Testis (tissue), 2 donors: ENCODE measurements at regions not wholly inside any gene's neighbourhood (a gene's known extent, or its start where the extent isn't known, plus 50 kb on each side); places are given as distances from the start of the nearest gene placed in this dataset.

ENCODE experiments used
- POLR2A ChIP-seq: fragments of 450-650 bp; IDR thresholded peaks from one replicate; pipeline ENCODE4 v1.6.1; 2017; ENCODE audit warnings: antibody characterized with exemption, mild to moderate bottlenecking, moderate library complexity
- TF ChIP-seq, protein P1 (sequence below), 3 experiments: fragments of 450-650 bp in 2 of 3; fragments of 200-600 bp in 1 of 3; sonication (generic) in 1 of 3; IDR thresholded peaks; one replicate each; pipeline ENCODE4 v1.5.1; 2016 to 2019; ENCODE audit warnings: antibody characterized with exemption in 3 of 3, mild to moderate bottlenecking in 2 of 3, moderate library complexity in 1 of 3

DNA sequence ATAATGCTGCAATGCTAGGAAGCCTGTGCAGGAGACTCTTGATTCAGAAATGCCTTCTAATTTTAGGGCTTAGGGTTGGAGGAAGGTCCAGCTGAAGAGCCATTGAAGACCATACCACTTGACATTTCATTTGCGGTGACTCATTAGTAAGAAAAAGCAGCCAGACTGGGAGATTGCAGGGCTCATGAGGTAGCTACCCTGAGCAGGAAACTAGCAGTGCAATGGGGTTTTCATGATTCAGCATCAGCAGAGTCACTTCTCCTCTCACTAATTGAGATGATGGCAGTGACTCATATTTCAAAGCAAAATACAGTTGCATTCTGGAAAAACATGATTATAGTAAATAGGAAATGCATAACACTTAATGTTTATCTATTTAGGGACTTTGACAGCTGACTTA lies 434.1 kb downstream of the DNAJB9 start:
- no peak for TF ChIP-seq POLR2A
- TF ChIP-seq, protein P1, sequence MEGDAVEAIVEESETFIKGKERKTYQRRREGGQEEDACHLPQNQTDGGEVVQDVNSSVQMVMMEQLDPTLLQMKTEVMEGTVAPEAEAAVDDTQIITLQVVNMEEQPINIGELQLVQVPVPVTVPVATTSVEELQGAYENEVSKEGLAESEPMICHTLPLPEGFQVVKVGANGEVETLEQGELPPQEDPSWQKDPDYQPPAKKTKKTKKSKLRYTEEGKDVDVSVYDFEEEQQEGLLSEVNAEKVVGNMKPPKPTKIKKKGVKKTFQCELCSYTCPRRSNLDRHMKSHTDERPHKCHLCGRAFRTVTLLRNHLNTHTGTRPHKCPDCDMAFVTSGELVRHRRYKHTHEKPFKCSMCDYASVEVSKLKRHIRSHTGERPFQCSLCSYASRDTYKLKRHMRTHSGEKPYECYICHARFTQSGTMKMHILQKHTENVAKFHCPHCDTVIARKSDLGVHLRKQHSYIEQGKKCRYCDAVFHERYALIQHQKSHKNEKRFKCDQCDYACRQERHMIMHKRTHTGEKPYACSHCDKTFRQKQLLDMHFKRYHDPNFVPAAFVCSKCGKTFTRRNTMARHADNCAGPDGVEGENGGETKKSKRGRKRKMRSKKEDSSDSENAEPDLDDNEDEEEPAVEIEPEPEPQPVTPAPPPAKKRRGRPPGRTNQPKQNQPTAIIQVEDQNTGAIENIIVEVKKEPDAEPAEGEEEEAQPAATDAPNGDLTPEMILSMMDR (IDR thresholded peaks at IDR 0.05), result no peak
